GM23248 (cell line): ENCODE measurements at regions not wholly inside any gene's neighbourhood (a gene's known extent, or its start where the extent isn't known, plus 50 kb on each side); places are given as distances from the start of the nearest gene placed in this dataset.
A peak's percentile ranks its signal among the peaks of the same experiment; 100 is the strongest.

Experiments used
- DNase-seq: peaks from one replicate; pipeline ENCODE4 v3.0.0-alpha.2; 2015
- H2AFZ ChIP-seq: fragments of 200-600 bp; sonication (generic); 2 replicates; pipeline ENCODE4 v1.6.1; 2016; ENCODE audit warnings: antibody characterized with exemption
- H3F3A ChIP-seq: fragments of 200-600 bp; sonication (generic); 2 replicates; pipeline ENCODE4 v1.6.1; 2016; ENCODE audit warnings: mild to moderate bottlenecking, antibody characterized with exemption, mixed run types; ENCODE audit not compliant: insufficient read depth
- H3K27ac ChIP-seq: fragments of 200-600 bp; sonication (generic); 2 replicates; pipeline ENCODE4 v1.5.1; 2016; ENCODE audit warnings: mild to moderate bottlenecking
- H3K27me3 ChIP-seq: fragments of 200-600 bp; sonication (generic); replicated peaks from 2 replicates; pipeline ENCODE4 v1.6.1; 2016; ENCODE audit warnings: mild to moderate bottlenecking; ENCODE audit not compliant: insufficient read depth
- H3K36me3 ChIP-seq: fragments of 200-600 bp; sonication (generic); 2 replicates; pipeline ENCODE4 v1.6.1; 2016; ENCODE audit warnings: low read depth, mild to moderate bottlenecking
- H3K4me1 ChIP-seq: fragments of 200-600 bp; sonication (generic); 2 replicates; pipeline ENCODE4 v1.6.1; 2016; ENCODE audit warnings: mild to moderate bottlenecking; ENCODE audit not compliant: insufficient read depth
- H3K4me2 ChIP-seq: fragments of 200-600 bp; sonication (generic); one replicate; pipeline ENCODE4 v1.6.1; 2016; ENCODE audit warnings: mild to moderate bottlenecking; ENCODE audit not compliant: unreplicated experiment
- H3K4me3 ChIP-seq: fragments of 200-600 bp; sonication (generic); 2 replicates; pipeline ENCODE4 v1.5.1; 2016; ENCODE audit warnings: mild to moderate bottlenecking
- H3K79me2 ChIP-seq: fragments of 200-600 bp; sonication (generic); 2 replicates; pipeline ENCODE4 v1.6.1; 2016; ENCODE audit warnings: mild to moderate bottlenecking; ENCODE audit not compliant: insufficient read depth
- H3K9ac ChIP-seq: fragments of 200-600 bp; sonication (generic); 2 replicates; pipeline ENCODE4 v1.6.1; 2016; ENCODE audit warnings: mild to moderate bottlenecking
- H3K9me2 ChIP-seq: fragments of 200-600 bp; sonication (generic); 2 replicates; pipeline ENCODE4 v1.6.1; 2016; ENCODE audit warnings: mixed run types, mild to moderate bottlenecking, moderate library complexity; ENCODE audit not compliant: insufficient read depth
- H3K9me3 ChIP-seq: fragments of 200-600 bp; sonication (generic); one replicate; pipeline ENCODE4 v1.6.1; 2017; ENCODE audit warnings: low read depth
- H4K20me1 ChIP-seq: fragments of 200-600 bp; sonication (generic); 2 replicates; pipeline ENCODE4 v1.6.0; 2016; ENCODE audit not compliant: insufficient read depth
- EZH2 ChIP-seq: fragments of 200-600 bp; sonication (generic); IDR thresholded peaks from 2 replicates; pipeline ENCODE4 v1.6.1; 2018; ENCODE audit warnings: antibody characterized with exemption, mild to moderate bottlenecking; ENCODE audit not compliant: insufficient read depth, poor library complexity, severe bottlenecking
- EZH2phosphoT487 ChIP-seq: fragments of 200-600 bp; sonication (generic); IDR thresholded peaks from 2 replicates; pipeline ENCODE4 v1.6.1; 2018; ENCODE audit warnings: antibody characterized with exemption, moderate library complexity, mild to moderate bottlenecking, low read depth; ENCODE audit not compliant: insufficient read depth
- WGBS, 2 experiments: methylation state at CpG; one replicate each; pipeline ENCODE4 v1.1.6; 2015 to 2017; ENCODE audit warnings: low lambda C conversion rate in 2 of 2, low coverage in 1 of 2; ENCODE audit errors: missing lambda C conversion rate in 2 of 2; 5-methylcytosine and 5-hydroxymethylcytosine counted together
- in situ Hi-C: fragments of 300-500 bp; cut with MboI; formaldehyde crosslinking; loops from 2 replicates; pipeline ENCODE4 v1.15.0; 2020

- no peaks in the 10 kb centered on the region for H3K36me3 ChIP-seq
- no peaks in the 10 kb centered on the region for H3F3A ChIP-seq
- H3K9me3 ChIP-seq, result no peaks in the 10 kb centered on the region
- H4K20me1 ChIP-seq, result no peaks in the 10 kb centered on the region; the same call in 1 of the 2 replicates
- no peak overlapping the region for H3K9ac ChIP-seq
- H3K79me2 ChIP-seq, result no peaks in the 10 kb centered on the region
- no peak overlapping the region for H3K27ac ChIP-seq
- TF ChIP-seq EZH2phosphoT487 (no peak), EZH2 (no peak)
- H3K27me3 ChIP-seq, result 0 out of 2 replicates have a peak, but pooled peaks cover 11% of the 10 kb centered on the region
- H3K4me2 ChIP-seq, result no peak overlapping the region
- no peak for DNase-seq
- H3K4me1 ChIP-seq, result no peaks in the 10 kb centered on the region
- H3K4me3 ChIP-seq, result no peak overlapping the region
- 67 to 68% methylated on average over 16 of the region's 16 CpGs for WGBS, 2 experiments
- H3K9me2 ChIP-seq, result no peaks in the 10 kb centered on the region
- H2AFZ ChIP-seq, result no peak overlapping the region
- in situ Hi-C loops, result loop anchor here (5.0 kb wide), 1 partner anchor 302 kb away; no protein-coding TSS in a partner anchor
Observed at GRCh38 chr7:25559581-25560367, 331.5 kb upstream of the NPVF start.

DNA sequence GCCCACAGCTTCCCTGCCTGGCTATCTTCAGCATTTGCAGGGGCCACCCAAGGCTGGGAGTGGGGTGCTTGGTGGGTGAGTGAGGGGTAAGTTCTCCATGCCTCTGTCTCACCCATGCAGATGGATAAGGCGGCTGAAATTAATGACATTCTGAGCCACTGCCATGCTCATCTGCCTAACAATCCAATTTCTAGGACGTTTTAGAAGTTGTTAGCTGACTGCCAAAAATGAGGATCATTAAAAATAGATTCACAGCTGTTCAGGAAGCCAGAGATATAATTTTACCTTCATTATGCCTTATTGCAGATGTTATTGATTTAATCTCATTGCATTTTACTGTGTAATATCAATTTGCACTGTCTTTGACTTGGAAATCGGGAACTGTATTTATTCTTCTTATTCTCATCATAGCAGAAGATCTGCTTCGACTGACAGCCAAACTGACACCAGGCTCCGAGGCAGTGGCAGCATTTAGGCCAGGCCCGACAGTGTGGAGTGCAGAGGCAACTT lies 334.4 kb upstream of the NPVF start:
- no peak overlapping the region for H3K4me2 ChIP-seq
- no peaks in the 10 kb centered on the region for H3K9me2 ChIP-seq
- H4K20me1 ChIP-seq, result no peaks in the 10 kb centered on the region
- H3F3A ChIP-seq, result no peaks in the 10 kb centered on the region
- H3K27ac ChIP-seq, result no peak overlapping the region
- in situ Hi-C loops, result loop anchor here (5.0 kb wide), 1 partner anchor 305 kb away; no protein-coding TSS in a partner anchor
- H3K9ac ChIP-seq, result no peak overlapping the region
- 0 out of 2 replicates have a peak, but pooled peaks cover 13% of the 10 kb centered on the region for H3K27me3 ChIP-seq
- H2AFZ ChIP-seq, result no peak overlapping the region
- H3K79me2 ChIP-seq, result no peaks in the 10 kb centered on the region
- no peak overlapping the region for H3K4me3 ChIP-seq
- 11 to 13% methylated on average over 6 of the region's 6 CpGs for WGBS, 2 experiments
- DNase-seq, result no peak
- H3K4me1 ChIP-seq, result no peaks in the 10 kb centered on the region
- no peaks in the 10 kb centered on the region for H3K36me3 ChIP-seq
- no peaks in the 10 kb centered on the region for H3K9me3 ChIP-seq
- TF ChIP-seq EZH2 (no peak), EZH2phosphoT487 (no peak)

DNA sequence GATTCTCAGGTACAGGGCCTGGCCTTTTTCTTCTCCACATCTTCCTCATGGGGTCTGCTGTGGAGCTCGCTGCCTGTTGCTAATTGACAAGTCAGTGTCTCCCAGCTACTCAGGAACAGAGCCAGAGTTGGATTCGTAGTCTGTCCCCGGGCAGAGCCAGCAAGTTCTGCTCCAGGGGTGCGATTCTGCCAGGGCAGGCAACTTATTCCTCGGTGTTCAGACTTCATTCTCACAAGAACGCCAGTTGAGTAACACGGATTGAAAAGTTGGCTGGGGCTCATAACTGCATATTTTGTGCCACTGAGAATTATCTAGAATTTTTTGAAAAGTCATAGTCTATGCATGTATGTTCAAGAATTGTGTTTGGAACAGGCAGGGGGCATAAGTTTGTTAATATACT lies 336.7 kb upstream of the NPVF start:
- Histone ChIP-seq H3K4me1 (no peaks in the 10 kb centered on the region), H3K4me2 (no peak overlapping the region), H3K9me2 (no peaks in the 10 kb centered on the region), H3K27ac (no peak overlapping the region), H3K4me3 (no peak overlapping the region), H3F3A (no peaks in the 10 kb centered on the region), H3K79me2 (no peaks in the 10 kb centered on the region), H3K9ac (no peak overlapping the region), H3K27me3 (0 out of 2 replicates have a peak, but pooled peaks cover 13% of the 10 kb centered on the region), H2AFZ (no peak overlapping the region), H3K36me3 (no peaks in the 10 kb centered on the region), H4K20me1 (no peaks in the 10 kb centered on the region), H3K9me3 (no peaks in the 10 kb centered on the region)
- in situ Hi-C loops, result no loop called here
- DNase-seq, result peak; percentile 10
- WGBS, 2 experiments, result 11 to 14% methylated on average over 7 of the region's 7 CpGs
- TF ChIP-seq EZH2 (no peak), EZH2phosphoT487 (no peak)

GRCh38 chr7:25565949-25566348 lies 337.7 kb upstream of the NPVF start:
- Histone ChIP-seq H3K4me2 (peak overlapping the region; percentile 54), H3K9me3 (no peaks in the 10 kb centered on the region)

More at GRCh38 chr7:25565949-25566348, 337.7 kb upstream of the NPVF start:
- Histone ChIP-seq H3F3A (no peaks in the 10 kb centered on the region), H3K9ac (no peak overlapping the region), H3K27ac (no peak overlapping the region), H3K27me3 (0 out of 2 replicates have a peak, but pooled peaks cover 13% of the 10 kb centered on the region), H4K20me1 (no peaks in the 10 kb centered on the region), H3K4me1 (no peaks in the 10 kb centered on the region), H3K79me2 (no peaks in the 10 kb centered on the region), H3K36me3 (no peaks in the 10 kb centered on the region), H2AFZ (no peak overlapping the region), H3K9me2 (no peaks in the 10 kb centered on the region), H3K4me3 (no peak overlapping the region)
- 1 to 3% methylated on average over 7 of the region's 7 CpGs for WGBS, 2 experiments
- peak; percentile 67 for DNase-seq
- in situ Hi-C loops, result no loop called here
- no peak for TF ChIP-seq EZH2phosphoT487
